OCI-LY7 (cell line): ENCODE measurements at regions not wholly inside any gene's neighbourhood (a gene's known extent, or its start where the extent isn't known, plus 50 kb on each side); places are given as distances from the start of the nearest gene placed in this dataset.

Source experiments
- EZH2phosphoT487 ChIP-seq: fragments of 200-600 bp; sonication (generic); IDR thresholded peaks from 2 replicates; pipeline ENCODE4 v1.6.1; 2018; ENCODE audit warnings: low read depth, borderline replicate concordance, mild to moderate bottlenecking, mixed run types, antibody characterized with exemption, low read length, moderate library complexity, mixed read lengths
- TF ChIP-seq, protein P1 (sequence below): fragments of 200-600 bp; sonication (generic); conservative IDR thresholded peaks from 2 replicates; pipeline ENCODE4 v1.5.1; 2014; ENCODE audit warnings: mild to moderate bottlenecking, antibody characterized with exemption, low read length, moderate library complexity, mixed read lengths

DNA sequence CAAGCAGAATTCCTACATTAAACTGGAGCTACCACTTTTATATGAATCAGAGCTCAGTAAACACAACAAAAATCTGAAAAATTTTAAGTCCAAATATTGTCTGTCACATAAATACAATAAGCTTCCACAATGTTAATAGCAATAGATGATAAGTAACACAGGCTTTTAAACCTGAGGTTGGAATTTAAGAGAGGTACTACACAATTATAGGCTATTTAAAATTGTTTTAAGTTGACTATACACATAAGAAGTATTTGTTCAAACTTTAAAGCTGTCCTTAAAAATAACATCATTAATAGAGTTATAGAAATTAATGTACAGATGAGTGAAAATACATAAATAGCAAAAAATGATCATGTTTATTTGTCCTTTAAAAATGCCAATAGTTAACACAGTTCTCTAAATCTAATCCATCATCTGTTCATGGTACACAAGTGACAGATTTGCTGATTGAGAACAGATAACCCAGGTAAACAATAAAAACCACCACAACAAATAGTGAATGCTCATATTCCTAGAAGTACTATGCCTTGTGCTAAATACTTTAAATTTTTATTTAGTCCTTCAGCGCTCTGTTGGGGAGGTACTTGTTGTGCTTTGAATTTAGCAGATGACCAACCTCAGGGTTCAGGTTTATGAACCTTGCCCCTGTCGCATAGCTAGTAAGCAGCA lies 382.3 kb upstream of the ID4 start:
- TF ChIP-seq, protein P1, sequence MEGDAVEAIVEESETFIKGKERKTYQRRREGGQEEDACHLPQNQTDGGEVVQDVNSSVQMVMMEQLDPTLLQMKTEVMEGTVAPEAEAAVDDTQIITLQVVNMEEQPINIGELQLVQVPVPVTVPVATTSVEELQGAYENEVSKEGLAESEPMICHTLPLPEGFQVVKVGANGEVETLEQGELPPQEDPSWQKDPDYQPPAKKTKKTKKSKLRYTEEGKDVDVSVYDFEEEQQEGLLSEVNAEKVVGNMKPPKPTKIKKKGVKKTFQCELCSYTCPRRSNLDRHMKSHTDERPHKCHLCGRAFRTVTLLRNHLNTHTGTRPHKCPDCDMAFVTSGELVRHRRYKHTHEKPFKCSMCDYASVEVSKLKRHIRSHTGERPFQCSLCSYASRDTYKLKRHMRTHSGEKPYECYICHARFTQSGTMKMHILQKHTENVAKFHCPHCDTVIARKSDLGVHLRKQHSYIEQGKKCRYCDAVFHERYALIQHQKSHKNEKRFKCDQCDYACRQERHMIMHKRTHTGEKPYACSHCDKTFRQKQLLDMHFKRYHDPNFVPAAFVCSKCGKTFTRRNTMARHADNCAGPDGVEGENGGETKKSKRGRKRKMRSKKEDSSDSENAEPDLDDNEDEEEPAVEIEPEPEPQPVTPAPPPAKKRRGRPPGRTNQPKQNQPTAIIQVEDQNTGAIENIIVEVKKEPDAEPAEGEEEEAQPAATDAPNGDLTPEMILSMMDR = no peak
- TF ChIP-seq EZH2phosphoT487 = no peak
